IMR-90 (cell line): ENCODE measurements at regions not wholly inside any gene's neighbourhood (a gene's known extent, or its start where the extent isn't known, plus 50 kb on each side); places are given as distances from the start of the nearest gene placed in this dataset.

Source experiments
- ATAC-seq: fragments of 200-7000 bp; cut with Tn5 transposase; 2 replicates; pipeline ENCODE4 v1.9.1; 2020; ENCODE audit warnings: low read depth, mild to moderate bottlenecking, moderate library complexity
- BruUV-seq: library from RNA; stranded (reverse); fragments of 400-500 nt; replicated peaks from 2 replicates; lab custom pipeline; 2021; lab: Mats Ljungman, UMichigan
- CTCF ChIA-PET: fragments of 300-600 bp; formaldehyde crosslinking; extraction: SDS; loops from one replicate; lab custom pipeline; 2021; ENCODE audit warnings: antibody characterized with exemption; lab: Yijun Ruan, JAX
- POLR2A ChIA-PET: fragments of 300-600 bp; sonication (Branson Sonifier 250); formaldehyde crosslinking; loops from one replicate; lab custom pipeline; 2022; ENCODE audit warnings: antibody characterized with exemption; ENCODE audit not compliant: unreplicated experiment; lab: Charles Lee
- DNase-seq: peaks from one replicate; pipeline ENCODE4 v3.0.0; 2013
- H2AFZ ChIP-seq: replicated peaks from 2 replicates; pipeline ENCODE3; 2013; ENCODE audit warnings: low read length, mild to moderate bottlenecking; ENCODE audit not compliant: poor library complexity
- H2AK5ac ChIP-seq: 2 replicates; pipeline ENCODE4 v1.6.1; 2013; ENCODE audit warnings: low read depth, low read length, inconsistent platforms
- H2AK9ac ChIP-seq: replicated peaks from 2 replicates; pipeline ENCODE3; 2013; ENCODE audit warnings: mild to moderate bottlenecking, low read depth, low read length, moderate library complexity; ENCODE audit not compliant: poor library complexity
- H2BK120ac ChIP-seq: 2 replicates; pipeline ENCODE4 v1.6.1; 2013; ENCODE audit warnings: low read depth, low read length, inconsistent platforms
- H2BK15ac ChIP-seq: 3 replicates; pipeline ENCODE4 v1.6.1; 2013; ENCODE audit warnings: low read depth, low read length, inconsistent platforms
- H2BK20ac ChIP-seq: 2 replicates; pipeline ENCODE4 v1.6.1; 2013; ENCODE audit warnings: low read depth, mild to moderate bottlenecking, inconsistent platforms, low read length, moderate library complexity
- H2BK5ac ChIP-seq: 2 replicates; pipeline ENCODE4 v1.6.1; 2013; ENCODE audit warnings: mild to moderate bottlenecking, low read depth, low read length, inconsistent platforms; ENCODE audit not compliant: poor library complexity, severe bottlenecking
- H3K14ac ChIP-seq: replicated peaks from 2 replicates; pipeline ENCODE4 v1.6.1; 2013; ENCODE audit warnings: low read depth, low read length, inconsistent platforms
- H3K18ac ChIP-seq: 2 replicates; pipeline ENCODE4 v1.6.1; 2013; ENCODE audit warnings: low read depth, low read length, control low read depth
- H3K23ac ChIP-seq: 2 replicates; pipeline ENCODE4 v1.6.1; 2013; ENCODE audit warnings: low read depth, low read length, inconsistent platforms
- H3K27ac ChIP-seq: 2 replicates; pipeline ENCODE4 v1.5.1; 2013; ENCODE audit warnings: mild to moderate bottlenecking, control low read depth, low read length; ENCODE audit not compliant: insufficient read depth
- H3K27me3 ChIP-seq: 2 replicates; pipeline ENCODE4 v1.6.1; 2013; ENCODE audit warnings: low read length; ENCODE audit not compliant: control insufficient read depth, insufficient read depth
- H3K36me3 ChIP-seq: 2 replicates; pipeline ENCODE4 v1.6.1; 2013; ENCODE audit warnings: low read length, mixed read lengths; ENCODE audit not compliant: control insufficient read depth, insufficient read depth
- H3K4ac ChIP-seq: 2 replicates; pipeline ENCODE4 v1.6.1; 2013; ENCODE audit warnings: low read depth, low read length, inconsistent platforms
- H3K4me1 ChIP-seq: 2 replicates; pipeline ENCODE4 v1.6.1; 2013; ENCODE audit warnings: low read length, mixed read lengths; ENCODE audit not compliant: control insufficient read depth, insufficient read depth
- H3K4me2 ChIP-seq: 2 replicates; pipeline ENCODE4 v1.6.1; 2013; ENCODE audit warnings: low read depth, mild to moderate bottlenecking, control low read depth, low read length, moderate library complexity
- H3K4me3 ChIP-seq: 2 replicates; pipeline ENCODE4 v1.5.1; 2013; ENCODE audit warnings: low read depth, mild to moderate bottlenecking, control low read depth, low read length, moderate library complexity; ENCODE audit not compliant: insufficient read depth
- H3K56ac ChIP-seq: 2 replicates; pipeline ENCODE4 v1.6.1; 2013; ENCODE audit warnings: low read length, inconsistent platforms; ENCODE audit not compliant: insufficient read depth; ENCODE audit errors: extremely low read depth
- H3K79me1 ChIP-seq, 2 experiments: 2 replicates each; pipeline ENCODE4 v1.6.1; 2013; ENCODE audit warnings: low read length in 2 of 2, inconsistent platforms in 1 of 2, low read depth in 1 of 2
- H3K9ac ChIP-seq: 2 replicates; pipeline ENCODE4 v1.6.1; 2013; ENCODE audit warnings: low read depth, low read length, control low read depth
- H3K9me1 ChIP-seq: 2 replicates; pipeline ENCODE4 v1.6.1; 2013; ENCODE audit warnings: low read length, inconsistent platforms; ENCODE audit not compliant: insufficient read depth
- H3K9me3 ChIP-seq: 2 replicates; pipeline ENCODE4 v1.6.1; 2013; ENCODE audit warnings: low read length; ENCODE audit not compliant: control insufficient read depth, insufficient read depth
- H4K20me1 ChIP-seq: 2 replicates; pipeline ENCODE4 v1.6.1; 2013; ENCODE audit warnings: low read length, inconsistent platforms; ENCODE audit not compliant: insufficient read depth
- H4K5ac ChIP-seq: 2 replicates; pipeline ENCODE4 v1.6.1; 2013; ENCODE audit warnings: mild to moderate bottlenecking, low read depth, low read length, control low read depth
- H4K8ac ChIP-seq, 2 experiments: 2 replicates each; pipeline ENCODE4 v1.6.1; 2013; ENCODE audit warnings: low read depth in 2 of 2, low read length in 2 of 2, control low read depth in 1 of 2, inconsistent platforms in 1 of 2
- H4K91ac ChIP-seq: 2 replicates; pipeline ENCODE4 v1.6.1; 2013; ENCODE audit warnings: low read depth, low read length, inconsistent platforms; ENCODE audit not compliant: insufficient read depth
- BHLHE40 ChIP-seq: fragments of 150-350 bp; IDR thresholded peaks from 2 replicates; pipeline ENCODE4 v1.6.1; 2016; ENCODE audit warnings: mild to moderate bottlenecking, low read depth, low read length
- FOS ChIP-seq: fragments of 150-350 bp; IDR thresholded peaks from 2 replicates; pipeline ENCODE4 v1.6.1; 2016; ENCODE audit warnings: low read depth, low read length
- MAFK ChIP-seq: IDR thresholded peaks from 2 replicates; pipeline ENCODE4 v1.6.1; 2012; ENCODE audit warnings: low read depth, low read length, improper control_type of control experiment
- MXI1 ChIP-seq: IDR thresholded peaks from 2 replicates; pipeline ENCODE4 v1.6.1; 2012; ENCODE audit warnings: low read depth, mild to moderate bottlenecking, low read length, moderate library complexity, borderline replicate concordance
- NFE2L2 ChIP-seq: fragments of 150-350 bp; IDR thresholded peaks from 2 replicates; pipeline ENCODE4 v1.6.1; 2016; ENCODE audit warnings: low read depth, mild to moderate bottlenecking, low read length
- POLR2A ChIP-seq: IDR thresholded peaks from 2 replicates; pipeline ENCODE4 v1.6.1; 2012; ENCODE audit warnings: mild to moderate bottlenecking, low read depth, low read length
- RAD21 ChIP-seq: IDR thresholded peaks from 2 replicates; pipeline ENCODE4 v1.6.1; 2012; ENCODE audit warnings: low read length, improper control_type of control experiment
- RFX5 ChIP-seq: IDR thresholded peaks from 2 replicates; pipeline ENCODE4 v1.8.0; 2012; ENCODE audit warnings: low read depth, mild to moderate bottlenecking, low read length, moderate library complexity
- WGBS, 2 experiments: methylation state at CpG; one replicate each; pipeline versions ENCODE4 v1.1.5 to v1.1.7; 2013; ENCODE audit warnings: missing lambda C conversion rate in 2 of 2; ENCODE audit not compliant: insufficient read length in 1 of 2; ENCODE audit errors: extremely low coverage in 2 of 2; 5-methylcytosine and 5-hydroxymethylcytosine counted together
- dilution Hi-C: fragments of 300-500 bp; cut with HindIII; formaldehyde crosslinking; loops from one replicate; pipeline ENCODE4 v1.14.3; 2018; ENCODE audit warnings: low sequenced_read_pairs; ENCODE audit not compliant: unreplicated experiment
- in situ Hi-C: fragments of 300-500 bp; cut with MboI; formaldehyde crosslinking; loops from 3 replicates; pipeline ENCODE4 v1.14.3; 2019; ENCODE audit warnings: low sequenced_read_pairs, inconsistent platforms, mixed read lengths
- intact Hi-C: fragments of 100-400 bp; cut with micrococcal nuclease; formaldehyde crosslinking; loops from 2 replicates; pipeline ENCODE4 v1.10.0; 2022
- TF ChIP-seq, protein P1 (sequence below): conservative IDR thresholded peaks from 2 replicates; pipeline ENCODE4 v1.5.1; 2012; ENCODE audit warnings: mild to moderate bottlenecking, low read depth, low read length, improper control_type of control experiment
- TF ChIP-seq, protein P2 (sequence below): fragments of 150-350 bp; IDR thresholded peaks from 2 replicates; pipeline ENCODE4 v1.6.1; 2017; ENCODE audit warnings: mild to moderate bottlenecking, antibody characterized with exemption, low read length, low read depth
- TF ChIP-seq, protein P3 (sequence below): fragments of 150-350 bp; IDR thresholded peaks from 2 replicates; pipeline ENCODE4 v1.6.1; 2016; ENCODE audit warnings: low read depth, mild to moderate bottlenecking, low read length, moderate library complexity, borderline replicate concordance

DNA sequence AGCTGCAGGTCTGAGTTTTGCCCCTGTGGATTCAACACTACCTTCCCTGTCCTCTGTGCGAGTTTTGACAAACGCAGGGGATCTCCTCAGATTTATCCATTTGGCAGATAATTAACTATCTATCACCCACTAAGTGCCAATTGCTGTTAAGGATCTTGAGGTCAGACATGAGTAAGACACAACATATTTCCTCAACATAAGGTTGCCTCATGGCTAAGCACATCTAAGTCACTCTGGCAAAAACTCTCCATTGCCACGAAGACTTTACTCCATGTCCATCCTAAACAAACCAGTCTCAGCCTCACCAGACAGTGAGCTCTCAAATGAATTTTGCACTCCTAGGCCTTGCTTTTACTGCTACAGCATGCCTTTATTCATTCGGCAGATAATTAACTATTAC lies 408.4 kb downstream of the MAFB start:
- Histone ChIP-seq H3K36me3 (no peaks in the 10 kb centered on the region), H4K8ac (no peak overlapping the region), H3K56ac (no peak overlapping the region), H3K23ac (no peak overlapping the region), H2AK5ac (no peak overlapping the region), H4K5ac (no peak overlapping the region), H3K4ac (no peak overlapping the region), H4K20me1 (no peaks in the 10 kb centered on the region), H3K18ac (no peak overlapping the region), H3K14ac (no peak overlapping the region), H3K27me3 (no peaks in the 10 kb centered on the region), H2BK5ac (no peak overlapping the region), H2BK120ac (no peak overlapping the region), H2AK9ac (no peak overlapping the region), H3K27ac (no peak overlapping the region), H2BK20ac (no peak overlapping the region), H3K4me3 (no peak overlapping the region), H3K79me1 (no peaks in the 10 kb centered on the region), H3K9me1 (no peaks in the 10 kb centered on the region), H2BK15ac (no peak overlapping the region), H3K9ac (no peak overlapping the region), H3K9me3 (no peaks in the 10 kb centered on the region), H3K4me1 (no peaks in the 10 kb centered on the region), H2AFZ (no peak overlapping the region), H3K4me2 (no peak overlapping the region), H4K91ac (no peak overlapping the region)
- 80% methylated on average over 1 of the region's 4 CpGs; no CpG with 5 or more reads in 1 of the 2 experiments for WGBS, 2 experiments
- ATAC-seq (no peak), DNase-seq (no peak)
- no TSS peak for BruUV-seq
- in situ Hi-C loops, result no loop called here
- POLR2A ChIA-PET, result no interaction called here
- CTCF ChIA-PET, result no interaction called here
- dilution Hi-C loops, result no loop called here
- intact Hi-C loops, result no loop called here
- no peak for TF ChIP-seq FOS
- no peak for TF ChIP-seq BHLHE40
- no peak for TF ChIP-seq RAD21
- no peak for TF ChIP-seq RFX5
- TF ChIP-seq NFE2L2, result no peak
- no peak for TF ChIP-seq MAFK
- TF ChIP-seq POLR2A, result no peak
- TF ChIP-seq, protein P1, sequence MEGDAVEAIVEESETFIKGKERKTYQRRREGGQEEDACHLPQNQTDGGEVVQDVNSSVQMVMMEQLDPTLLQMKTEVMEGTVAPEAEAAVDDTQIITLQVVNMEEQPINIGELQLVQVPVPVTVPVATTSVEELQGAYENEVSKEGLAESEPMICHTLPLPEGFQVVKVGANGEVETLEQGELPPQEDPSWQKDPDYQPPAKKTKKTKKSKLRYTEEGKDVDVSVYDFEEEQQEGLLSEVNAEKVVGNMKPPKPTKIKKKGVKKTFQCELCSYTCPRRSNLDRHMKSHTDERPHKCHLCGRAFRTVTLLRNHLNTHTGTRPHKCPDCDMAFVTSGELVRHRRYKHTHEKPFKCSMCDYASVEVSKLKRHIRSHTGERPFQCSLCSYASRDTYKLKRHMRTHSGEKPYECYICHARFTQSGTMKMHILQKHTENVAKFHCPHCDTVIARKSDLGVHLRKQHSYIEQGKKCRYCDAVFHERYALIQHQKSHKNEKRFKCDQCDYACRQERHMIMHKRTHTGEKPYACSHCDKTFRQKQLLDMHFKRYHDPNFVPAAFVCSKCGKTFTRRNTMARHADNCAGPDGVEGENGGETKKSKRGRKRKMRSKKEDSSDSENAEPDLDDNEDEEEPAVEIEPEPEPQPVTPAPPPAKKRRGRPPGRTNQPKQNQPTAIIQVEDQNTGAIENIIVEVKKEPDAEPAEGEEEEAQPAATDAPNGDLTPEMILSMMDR, result no peak
- TF ChIP-seq MXI1, result no peak
- TF ChIP-seq, protein P2, sequence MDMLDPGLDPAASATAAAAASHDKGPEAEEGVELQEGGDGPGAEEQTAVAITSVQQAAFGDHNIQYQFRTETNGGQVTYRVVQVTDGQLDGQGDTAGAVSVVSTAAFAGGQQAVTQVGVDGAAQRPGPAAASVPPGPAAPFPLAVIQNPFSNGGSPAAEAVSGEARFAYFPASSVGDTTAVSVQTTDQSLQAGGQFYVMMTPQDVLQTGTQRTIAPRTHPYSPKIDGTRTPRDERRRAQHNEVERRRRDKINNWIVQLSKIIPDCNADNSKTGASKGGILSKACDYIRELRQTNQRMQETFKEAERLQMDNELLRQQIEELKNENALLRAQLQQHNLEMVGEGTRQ, result no peak
- TF ChIP-seq, protein P3, sequence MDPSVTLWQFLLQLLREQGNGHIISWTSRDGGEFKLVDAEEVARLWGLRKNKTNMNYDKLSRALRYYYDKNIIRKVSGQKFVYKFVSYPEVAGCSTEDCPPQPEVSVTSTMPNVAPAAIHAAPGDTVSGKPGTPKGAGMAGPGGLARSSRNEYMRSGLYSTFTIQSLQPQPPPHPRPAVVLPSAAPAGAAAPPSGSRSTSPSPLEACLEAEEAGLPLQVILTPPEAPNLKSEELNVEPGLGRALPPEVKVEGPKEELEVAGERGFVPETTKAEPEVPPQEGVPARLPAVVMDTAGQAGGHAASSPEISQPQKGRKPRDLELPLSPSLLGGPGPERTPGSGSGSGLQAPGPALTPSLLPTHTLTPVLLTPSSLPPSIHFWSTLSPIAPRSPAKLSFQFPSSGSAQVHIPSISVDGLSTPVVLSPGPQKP, result no peak
